Posterior vena cava (tissue), 2 donors: ENCODE measurements at regions not wholly inside any gene's neighbourhood (a gene's known extent, or its start where the extent isn't known, plus 50 kb on each side); places are given as distances from the start of the nearest gene placed in this dataset.

ENCODE experiments used
- DNase-seq: peaks from one replicate; pipeline ENCODE4 v3.0.0-alpha.2; 2020; ENCODE audit warnings: low spot score
- intact Hi-C, 2 donors: fragments of 100-400 bp; cut with DNase I; formaldehyde crosslinking; loops; one replicate each; pipeline versions ENCODE4 v1.14.1 to v1.14.2; 2022 to 2023
- donor health status: DM: yes; HTN: yes; CAD: no.
- donor health status: DM: yes; HTN: yes; CAD: no.

DNA sequence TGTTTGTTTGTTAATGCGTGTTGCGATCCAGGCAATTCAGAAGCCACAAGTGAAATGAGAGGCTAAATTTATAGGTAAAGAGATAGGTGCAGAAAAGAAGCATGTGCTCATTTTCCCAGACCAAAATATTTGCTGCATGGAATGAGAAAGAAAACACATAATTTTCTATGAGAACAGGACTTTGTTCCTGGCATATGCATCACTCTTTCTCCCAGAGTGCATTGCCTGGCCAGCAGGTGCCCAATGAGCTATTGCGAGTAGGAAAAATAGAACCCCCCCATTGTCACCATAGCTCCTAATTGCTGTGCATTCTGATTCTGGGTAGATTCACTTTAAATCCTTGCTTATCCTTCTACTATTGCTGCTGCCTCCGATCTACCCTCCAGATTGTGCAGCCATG is 410.4 kb downstream of the PMP22 start:
- intact Hi-C loops, result no loop called here

DNA sequence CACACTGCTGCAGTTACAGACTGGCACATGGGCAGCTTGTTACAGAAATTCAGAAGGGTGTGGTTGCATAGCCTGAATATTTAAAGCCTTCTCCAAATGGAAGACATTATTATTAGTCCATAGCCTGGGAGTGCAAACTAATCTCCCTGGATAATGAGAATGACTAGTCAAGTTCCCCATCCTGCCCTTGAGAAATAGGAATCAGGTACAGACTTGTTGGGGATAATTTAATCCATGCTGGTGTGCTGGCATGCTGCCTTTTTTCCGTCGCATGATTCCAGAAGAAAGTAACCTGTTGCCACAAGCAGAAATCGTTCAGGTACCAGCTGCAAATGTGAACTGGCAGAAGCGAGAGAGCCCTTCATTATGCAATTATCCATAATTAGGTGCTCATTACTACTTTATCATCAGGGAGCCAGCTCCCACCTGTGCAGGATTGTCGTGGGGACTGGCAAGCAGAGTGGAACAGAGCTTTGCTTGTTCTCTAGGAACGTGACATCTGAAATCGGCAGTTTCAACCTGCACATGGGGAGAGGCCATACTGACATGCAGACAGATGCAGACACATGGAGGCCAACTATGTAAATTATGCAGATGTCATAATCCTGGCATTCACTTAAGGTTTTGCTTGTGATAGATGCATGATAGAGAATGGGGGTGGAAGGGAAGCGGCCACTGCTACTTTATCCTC is 419.4 kb downstream of the PMP22 start:
- intact Hi-C loops, result no loop called here
- no peak for DNase-seq

More for the DNA sequence above, 410.4 kb downstream of the PMP22 start:
- no peak for DNase-seq

DNA sequence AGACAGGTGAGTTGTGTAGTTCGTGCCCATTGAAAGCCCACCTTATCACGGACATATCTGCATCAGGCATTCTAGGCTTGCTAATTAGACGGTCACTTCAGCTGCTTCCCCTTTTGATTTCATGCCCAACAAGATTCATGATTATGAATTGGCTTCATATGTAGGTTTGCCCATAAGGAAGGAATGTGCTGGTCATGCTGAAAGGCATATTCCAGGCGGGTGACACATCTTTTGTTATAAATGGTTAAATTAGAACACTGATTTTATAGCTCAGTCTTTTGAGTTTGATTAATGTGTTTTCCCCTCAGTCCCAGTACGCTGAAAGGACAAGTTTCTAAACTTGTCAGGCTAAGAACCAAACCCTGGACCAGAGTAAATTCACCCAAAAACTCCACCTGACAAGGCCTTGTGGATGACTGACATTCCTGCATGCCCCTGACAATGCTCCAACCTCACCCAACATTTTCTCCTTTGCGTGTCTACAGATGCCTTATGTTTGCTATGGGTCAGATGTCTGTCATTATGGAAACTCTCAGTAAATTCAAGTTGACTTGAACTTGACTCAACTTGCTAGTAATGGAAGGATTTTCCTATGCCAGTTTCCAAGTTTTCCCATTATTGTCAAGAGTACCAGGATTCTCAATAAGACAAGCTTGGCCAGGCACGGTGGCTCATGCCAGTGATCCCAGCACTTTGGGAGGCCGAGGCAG is 421.9 kb downstream of the PMP22 start:
- no peak for DNase-seq
- intact Hi-C loops, result no loop called here

- no peak for DNase-seq
- intact Hi-C loops, result no loop called here
Observed at GRCh38 chr17:14840616-14841231, 424.4 kb downstream of the PMP22 start.

DNA sequence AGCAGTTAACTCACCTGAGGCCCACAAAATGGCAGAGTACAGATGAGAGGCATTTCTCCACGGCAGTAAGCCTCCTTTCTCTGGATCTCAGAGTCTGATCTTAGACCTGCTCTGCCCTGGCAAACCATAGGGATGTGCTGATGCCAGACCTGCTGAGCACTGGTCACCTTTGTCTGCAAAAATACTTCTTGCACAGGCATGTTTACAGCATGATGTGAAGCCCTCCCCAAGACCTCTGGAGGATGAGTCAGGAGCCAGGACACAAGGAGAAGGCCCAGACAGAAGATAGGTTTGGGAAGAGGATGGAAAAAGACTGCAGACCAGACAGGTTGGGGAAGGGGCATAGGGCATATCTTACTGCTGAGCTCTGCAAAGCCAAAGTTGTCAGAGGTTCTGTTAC is 426.6 kb downstream of the PMP22 start:
- intact Hi-C loops, result no loop called here
- no peak for DNase-seq

GRCh38 chr17:14833201-14833785 is 431.8 kb downstream of the PMP22 start:
- no peak for DNase-seq
- intact Hi-C loops, result no loop called here

DNA sequence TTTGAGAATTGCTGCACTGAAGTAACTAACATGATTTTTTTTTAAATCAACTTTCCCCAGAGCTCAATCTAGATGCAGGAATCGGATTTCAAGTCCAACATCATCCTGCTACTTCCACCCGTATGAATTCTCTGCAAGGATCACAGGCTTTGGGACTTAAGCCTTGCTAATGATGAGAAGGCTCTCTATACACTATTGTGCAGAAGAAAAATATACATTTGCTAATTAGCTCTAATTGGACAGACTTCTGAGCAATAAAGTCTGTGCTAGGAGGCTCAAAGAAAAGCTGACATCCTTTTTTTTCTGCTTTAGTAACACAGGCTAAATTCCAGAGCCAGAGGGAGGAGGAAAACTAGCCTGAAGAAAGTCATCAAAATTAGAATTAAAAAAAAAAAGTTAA is 433.6 kb downstream of the PMP22 start:
- DNase-seq, result no peak
- intact Hi-C loops, result no loop called here

DNA sequence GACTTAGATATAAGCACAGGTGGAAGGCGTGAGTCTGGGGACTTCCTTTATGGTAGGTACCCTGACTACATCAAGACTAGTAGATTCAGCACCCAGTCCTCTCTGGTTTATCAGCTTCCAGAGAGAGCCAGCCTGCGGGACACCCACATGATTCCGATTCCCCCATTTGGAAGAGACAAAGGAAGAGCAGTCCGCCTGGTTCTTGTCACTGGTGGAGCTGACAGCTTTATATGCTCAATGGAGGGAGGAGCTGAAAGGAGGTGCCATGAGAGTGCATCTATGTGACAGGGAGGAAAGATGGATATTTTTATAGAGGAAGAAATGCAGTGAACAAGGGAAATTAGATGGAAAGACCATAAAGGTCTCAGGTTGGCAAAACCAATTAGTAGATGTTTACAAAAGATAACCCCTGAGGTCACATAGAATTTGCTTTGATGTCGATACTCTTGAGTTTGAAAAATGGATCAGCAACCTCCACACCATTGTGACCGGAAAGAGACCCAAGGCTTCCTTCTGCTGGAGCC is 437.7 kb downstream of the PMP22 start:
- intact Hi-C loops, result no loop called here
- DNase-seq, result no peak

DNA sequence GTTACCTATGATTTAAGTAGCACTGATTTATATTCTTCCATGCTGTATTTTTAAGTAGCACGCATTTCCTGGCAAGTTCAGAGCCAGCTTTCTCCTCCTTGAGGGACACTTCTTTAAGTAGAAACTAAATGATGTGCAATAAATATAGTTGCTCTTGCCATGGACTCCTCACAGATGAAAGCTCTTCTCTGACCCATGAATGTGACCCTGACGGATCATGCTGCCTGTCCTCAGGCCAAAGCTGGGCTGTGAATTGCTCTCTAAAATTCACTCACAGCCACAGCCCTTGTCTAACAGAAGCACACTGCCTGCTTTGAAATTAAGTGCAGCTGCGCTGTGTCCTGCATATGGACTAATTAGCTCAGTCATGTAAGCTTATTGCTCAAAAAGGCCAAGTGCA is 438.8 kb downstream of the PMP22 start:
- DNase-seq, result no peak
- intact Hi-C loops, result no loop called here

GRCh38 chr17:14818469-14818868 is 446.7 kb downstream of the PMP22 start:
- DNase-seq, result no peak
- intact Hi-C loops, result no loop called here

GRCh38 chr17:14815079-14815478 is 450.0 kb downstream of the PMP22 start:
- no peak for DNase-seq
- intact Hi-C loops, result no loop called here

- intact Hi-C loops, result no loop called here
- peak; percentile 71 for DNase-seq
Observed at GRCh38 chr17:14813649-14814370, 451.3 kb downstream of the PMP22 start.

- DNase-seq, result no peak
- intact Hi-C loops, result no loop called here
Observed at GRCh38 chr17:14808425-14808824, 456.7 kb downstream of the PMP22 start.

GRCh38 chr17:14805348-14805747 is 459.8 kb downstream of the PMP22 start:
- DNase-seq, result no peak
- intact Hi-C loops, result no loop called here

DNA sequence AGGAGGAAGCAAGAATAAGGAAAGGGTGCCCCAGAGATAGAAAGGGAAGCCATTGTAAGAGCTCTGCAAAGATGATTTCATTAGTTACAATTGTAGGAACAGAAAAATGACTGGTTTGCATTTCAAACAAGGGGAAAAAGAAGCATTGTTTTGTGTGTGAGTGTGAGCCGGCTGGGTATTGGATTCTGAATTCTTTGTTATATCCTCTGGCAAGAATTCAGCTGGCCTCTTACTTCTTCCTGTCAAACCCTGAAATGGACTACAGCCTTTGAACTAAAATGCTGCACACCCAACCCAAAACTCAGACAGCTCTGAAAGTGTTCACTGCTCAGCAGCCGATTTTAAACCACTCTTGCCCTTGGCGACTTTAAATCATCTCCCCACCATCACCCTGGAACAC is 461.3 kb downstream of the PMP22 start:
- no peak for DNase-seq
- intact Hi-C loops, result no loop called here

GRCh38 chr17:14797801-14798200 is 467.3 kb downstream of the PMP22 start:
- intact Hi-C loops, result no loop called here
- DNase-seq, result no peak

- intact Hi-C loops, result no loop called here
- DNase-seq, result no peak
Observed at GRCh38 chr17:14797021-14797420, 468.1 kb downstream of the PMP22 start.

DNA sequence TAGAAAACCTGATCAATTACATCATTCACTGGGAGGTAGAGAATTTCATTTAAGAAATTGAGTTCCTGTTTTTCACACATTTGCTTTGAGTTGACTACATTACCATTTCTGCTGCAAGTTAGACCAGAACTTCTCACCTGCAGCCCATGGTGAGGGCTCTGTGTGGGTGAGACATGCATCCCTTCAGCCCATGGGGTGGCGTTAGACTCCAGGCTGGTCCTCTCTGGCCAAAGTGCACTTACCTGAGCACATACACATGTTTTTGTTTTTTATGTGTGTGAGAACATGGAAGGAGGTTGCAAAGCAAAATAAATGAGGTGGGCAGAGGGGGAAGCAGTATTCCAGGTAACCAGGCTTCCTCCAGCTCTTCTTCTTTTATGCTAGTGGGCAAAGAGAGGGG is 470.2 kb downstream of the PMP22 start:
- intact Hi-C loops, result no loop called here
- no peak for DNase-seq

GRCh38 chr17:14793237-14793636 is 471.9 kb downstream of the PMP22 start:
- no peak for DNase-seq
- intact Hi-C loops, result no loop called here

GRCh38 chr17:14792746-14793145 is 472.4 kb downstream of the PMP22 start:
- intact Hi-C loops, result no loop called here
- DNase-seq, result no peak
